ENCODE measurements at regions not wholly inside any gene's neighbourhood (a gene's known extent, or its start where the extent isn't known, plus 50 kb on each side); places are given as distances from the start of the nearest gene placed in this dataset.

DNA sequence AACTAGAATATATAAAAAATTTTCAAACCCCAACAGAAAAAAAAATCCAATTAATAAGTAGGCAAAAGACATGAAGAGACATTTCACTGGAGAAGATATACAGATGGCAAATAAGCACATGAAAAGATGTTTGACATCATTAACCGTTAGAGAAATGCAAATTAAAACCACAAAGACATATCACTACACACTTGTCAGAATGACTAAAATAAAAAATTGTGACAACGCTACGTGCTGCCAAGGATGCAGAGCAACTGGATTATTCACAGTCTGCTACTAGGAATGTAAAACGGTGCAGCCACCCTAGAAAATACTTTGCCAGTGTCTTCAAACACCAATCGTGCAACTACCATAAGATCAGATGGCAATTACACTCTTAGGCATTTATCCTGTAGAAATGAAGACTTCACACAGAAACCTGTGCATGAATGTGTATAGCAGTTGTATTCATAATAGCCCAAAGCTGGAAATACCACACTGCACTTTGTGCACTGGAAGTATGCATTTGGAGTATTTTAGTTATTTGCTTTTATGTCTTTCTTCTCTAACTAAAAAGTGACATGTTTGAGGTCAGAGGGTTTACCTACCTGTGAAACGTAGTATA lies 75.3 kb upstream of the PALMD start:
- no peak overlapping the region for H3K27ac ChIP-seq (replicated peaks)
- no peak for DNase-seq (ENCODE audit: low read depth in 1 of 2, low spot score in 1 of 2)
- no peak for TF ChIP-seq GABPA (IDR thresholded peaks at IDR 0.05; ENCODE audit: low read depth)
- TF ChIP-seq SPI1 (IDR thresholded peaks at IDR 0.05; ENCODE audit: borderline replicate concordance, low read depth), result no peak
- TF ChIP-seq POLR2AphosphoS5 (IDR thresholded peaks at IDR 0.05; ENCODE audit: low read depth), result no peak
- TF ChIP-seq, protein P1, sequence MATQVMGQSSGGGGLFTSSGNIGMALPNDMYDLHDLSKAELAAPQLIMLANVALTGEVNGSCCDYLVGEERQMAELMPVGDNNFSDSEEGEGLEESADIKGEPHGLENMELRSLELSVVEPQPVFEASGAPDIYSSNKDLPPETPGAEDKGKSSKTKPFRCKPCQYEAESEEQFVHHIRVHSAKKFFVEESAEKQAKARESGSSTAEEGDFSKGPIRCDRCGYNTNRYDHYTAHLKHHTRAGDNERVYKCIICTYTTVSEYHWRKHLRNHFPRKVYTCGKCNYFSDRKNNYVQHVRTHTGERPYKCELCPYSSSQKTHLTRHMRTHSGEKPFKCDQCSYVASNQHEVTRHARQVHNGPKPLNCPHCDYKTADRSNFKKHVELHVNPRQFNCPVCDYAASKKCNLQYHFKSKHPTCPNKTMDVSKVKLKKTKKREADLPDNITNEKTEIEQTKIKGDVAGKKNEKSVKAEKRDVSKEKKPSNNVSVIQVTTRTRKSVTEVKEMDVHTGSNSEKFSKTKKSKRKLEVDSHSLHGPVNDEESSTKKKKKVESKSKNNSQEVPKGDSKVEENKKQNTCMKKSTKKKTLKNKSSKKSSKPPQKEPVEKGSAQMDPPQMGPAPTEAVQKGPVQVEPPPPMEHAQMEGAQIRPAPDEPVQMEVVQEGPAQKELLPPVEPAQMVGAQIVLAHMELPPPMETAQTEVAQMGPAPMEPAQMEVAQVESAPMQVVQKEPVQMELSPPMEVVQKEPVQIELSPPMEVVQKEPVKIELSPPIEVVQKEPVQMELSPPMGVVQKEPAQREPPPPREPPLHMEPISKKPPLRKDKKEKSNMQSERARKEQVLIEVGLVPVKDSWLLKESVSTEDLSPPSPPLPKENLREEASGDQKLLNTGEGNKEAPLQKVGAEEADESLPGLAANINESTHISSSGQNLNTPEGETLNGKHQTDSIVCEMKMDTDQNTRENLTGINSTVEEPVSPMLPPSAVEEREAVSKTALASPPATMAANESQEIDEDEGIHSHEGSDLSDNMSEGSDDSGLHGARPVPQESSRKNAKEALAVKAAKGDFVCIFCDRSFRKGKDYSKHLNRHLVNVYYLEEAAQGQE (IDR thresholded peaks at IDR 0.05; ENCODE audit: insufficient replicate concordance, low read depth), result no peak
- TF ChIP-seq, protein P2, sequence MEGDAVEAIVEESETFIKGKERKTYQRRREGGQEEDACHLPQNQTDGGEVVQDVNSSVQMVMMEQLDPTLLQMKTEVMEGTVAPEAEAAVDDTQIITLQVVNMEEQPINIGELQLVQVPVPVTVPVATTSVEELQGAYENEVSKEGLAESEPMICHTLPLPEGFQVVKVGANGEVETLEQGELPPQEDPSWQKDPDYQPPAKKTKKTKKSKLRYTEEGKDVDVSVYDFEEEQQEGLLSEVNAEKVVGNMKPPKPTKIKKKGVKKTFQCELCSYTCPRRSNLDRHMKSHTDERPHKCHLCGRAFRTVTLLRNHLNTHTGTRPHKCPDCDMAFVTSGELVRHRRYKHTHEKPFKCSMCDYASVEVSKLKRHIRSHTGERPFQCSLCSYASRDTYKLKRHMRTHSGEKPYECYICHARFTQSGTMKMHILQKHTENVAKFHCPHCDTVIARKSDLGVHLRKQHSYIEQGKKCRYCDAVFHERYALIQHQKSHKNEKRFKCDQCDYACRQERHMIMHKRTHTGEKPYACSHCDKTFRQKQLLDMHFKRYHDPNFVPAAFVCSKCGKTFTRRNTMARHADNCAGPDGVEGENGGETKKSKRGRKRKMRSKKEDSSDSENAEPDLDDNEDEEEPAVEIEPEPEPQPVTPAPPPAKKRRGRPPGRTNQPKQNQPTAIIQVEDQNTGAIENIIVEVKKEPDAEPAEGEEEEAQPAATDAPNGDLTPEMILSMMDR (IDR thresholded peaks at IDR 0.05; ENCODE audit: insufficient read depth, low read length), result no peak
- H3K4me3 ChIP-seq (replicated peaks; ENCODE audit: insufficient read depth, low read length), result no peak overlapping the region
- H3K27me3 ChIP-seq (ENCODE audit: insufficient read depth, poor library complexity, severe bottlenecking), result peaks cover 2% of the 10 kb centered on the region

DNA sequence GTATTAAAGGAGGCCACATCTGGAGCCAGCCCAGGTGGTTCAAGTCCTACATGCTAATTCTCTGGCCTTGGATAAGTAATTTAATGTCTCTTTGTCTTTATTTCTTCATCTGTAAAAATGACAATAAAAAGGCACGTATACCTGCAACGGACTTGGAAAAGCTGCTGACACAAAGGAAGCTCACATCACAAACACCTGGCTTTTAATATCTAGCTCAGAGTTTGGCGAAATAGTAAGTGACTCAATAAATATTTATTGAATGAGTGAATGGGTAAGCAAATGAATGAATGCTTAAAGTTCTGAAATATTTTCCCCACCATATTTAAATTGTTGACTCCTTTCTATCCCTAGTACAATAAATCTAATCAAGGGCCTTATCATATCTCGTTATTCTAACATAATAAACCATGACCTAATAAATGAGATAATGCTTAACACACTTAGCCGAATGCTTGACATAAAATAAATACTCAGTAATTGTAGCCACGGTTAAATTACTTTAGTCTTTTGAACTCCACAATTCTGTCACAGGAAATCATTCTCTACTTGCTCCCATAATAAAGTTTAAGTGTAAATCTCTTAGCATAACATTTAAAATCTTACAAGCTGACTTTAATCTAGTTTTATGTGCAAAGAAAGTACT lies 74.7 kb upstream of the PALMD start:
- no peak for TF ChIP-seq POLR2AphosphoS5 (IDR thresholded peaks at IDR 0.05; ENCODE audit: low read depth)
- no peak for TF ChIP-seq SPI1 (IDR thresholded peaks at IDR 0.05; ENCODE audit: borderline replicate concordance, low read depth)
- TF ChIP-seq, protein P1 (IDR thresholded peaks at IDR 0.05; ENCODE audit: insufficient replicate concordance, low read depth), result no peak
- no peak for TF ChIP-seq GABPA (IDR thresholded peaks at IDR 0.05; ENCODE audit: low read depth)
- TF ChIP-seq, protein P2 (IDR thresholded peaks at IDR 0.05; ENCODE audit: insufficient read depth, low read length), result no peak
- no peak overlapping the region for H3K4me3 ChIP-seq (replicated peaks; ENCODE audit: insufficient read depth, low read length)
- no peak overlapping the region for H3K27ac ChIP-seq (replicated peaks)
- no peak for DNase-seq (ENCODE audit: low read depth in 1 of 2, low spot score in 1 of 2)
- peaks cover 2% of the 10 kb centered on the region for H3K27me3 ChIP-seq (ENCODE audit: insufficient read depth, poor library complexity, severe bottlenecking)

DNA sequence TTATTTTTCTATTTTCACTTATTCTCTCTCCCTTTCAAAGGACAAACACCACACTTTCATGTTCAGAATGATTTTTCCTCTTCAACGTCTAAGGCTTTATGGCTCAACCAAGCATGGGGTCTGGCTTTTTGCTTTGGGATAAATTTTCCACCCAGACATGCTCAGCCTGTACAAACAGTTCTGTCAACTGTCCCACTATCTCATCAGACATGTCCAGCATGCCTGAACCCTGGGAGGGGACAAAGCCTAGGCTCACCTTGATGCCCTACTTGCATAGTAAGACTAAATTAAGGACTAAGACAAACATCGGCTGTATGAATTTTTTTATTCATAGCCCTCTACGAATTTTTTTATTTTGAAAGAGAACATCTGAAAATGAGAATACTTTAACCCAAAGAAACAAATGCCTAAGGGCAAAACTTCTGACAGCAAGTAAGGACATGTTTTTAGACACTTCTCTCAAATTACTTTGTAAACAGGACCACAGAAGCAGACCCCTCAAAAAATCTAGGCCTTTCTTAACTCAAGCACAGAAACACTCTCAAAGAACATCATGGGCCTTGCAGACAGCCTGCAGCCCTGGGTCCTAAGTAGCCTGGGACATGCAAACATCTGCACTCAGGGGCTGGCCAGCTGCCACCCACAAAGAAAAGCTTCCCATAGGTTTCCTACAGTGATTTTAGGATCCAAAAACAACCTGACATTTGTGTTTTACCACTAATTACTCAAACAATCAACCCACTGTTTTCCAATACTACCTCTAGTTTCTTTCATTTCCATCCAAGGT lies 72.3 kb upstream of the PALMD start:
- DNase-seq (ENCODE audit: low read depth in 1 of 2, low spot score in 1 of 2), result no peak
- H3K27me3 ChIP-seq (ENCODE audit: insufficient read depth, poor library complexity, severe bottlenecking), result peaks cover 2% of the 10 kb centered on the region
- no peak overlapping the region for H3K4me3 ChIP-seq (replicated peaks; ENCODE audit: insufficient read depth, low read length)
- no peak overlapping the region for H3K27ac ChIP-seq (replicated peaks)
- TF ChIP-seq SPI1 (IDR thresholded peaks at IDR 0.05; ENCODE audit: borderline replicate concordance, low read depth), result no peak
- no peak for TF ChIP-seq GABPA (IDR thresholded peaks at IDR 0.05; ENCODE audit: low read depth)
- TF ChIP-seq, protein P1 (IDR thresholded peaks at IDR 0.05; ENCODE audit: insufficient replicate concordance, low read depth), result no peak
- TF ChIP-seq, protein P2 (IDR thresholded peaks at IDR 0.05; ENCODE audit: insufficient read depth, low read length), result no peak
- no peak for TF ChIP-seq POLR2AphosphoS5 (IDR thresholded peaks at IDR 0.05; ENCODE audit: low read depth)

Data from HL-60 (cell line).